T1000 (cell line): ENCODE measurements at regions not wholly inside any gene's neighbourhood (a gene's known extent, or its start where the extent isn't known, plus 50 kb on each side); places are given as distances from the start of the nearest gene placed in this dataset.
"Not testable (repeated sequence)": the region's sequence is repeated elsewhere in the genome, so short reads cannot be mapped to it uniquely, and the experiment has no call there.

Experiments used
- DNase-seq: peaks from one replicate; lab custom pipeline; 2025; ENCODE audit warnings: mixed read lengths; lab: John Stamatoyannopoulos, UW

GRCh38 chr7:82624965-82625364 lies 181.4 kb upstream of the CACNA2D1 start:
- DNase-seq, result no peak

DNA sequence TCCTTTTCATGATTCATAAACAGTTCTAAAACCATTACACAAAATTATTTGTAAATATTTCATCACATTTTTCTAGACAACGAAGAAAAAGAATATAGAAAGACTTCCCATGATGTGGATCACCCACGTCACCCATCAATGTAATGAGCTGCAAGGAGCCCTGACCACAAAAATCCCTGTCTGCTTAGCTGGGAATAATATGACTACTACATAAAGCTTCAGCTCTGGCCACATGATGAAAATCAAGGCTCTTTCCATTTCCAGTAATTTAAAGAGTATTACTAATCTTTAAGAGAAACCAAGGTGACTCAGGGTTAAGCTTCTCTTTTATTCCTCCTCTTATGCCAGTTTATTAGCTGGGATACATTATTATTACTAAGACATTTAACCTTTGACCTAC lies 180.8 kb upstream of the CACNA2D1 start:
- DNase-seq, result peak; percentile 26

GRCh38 chr7:82623812-82624211 lies 180.2 kb upstream of the CACNA2D1 start:
- DNase-seq, result no peak

GRCh38 chr7:82617156-82617555 lies 173.6 kb upstream of the CACNA2D1 start:
- DNase-seq, result no peak

DNA sequence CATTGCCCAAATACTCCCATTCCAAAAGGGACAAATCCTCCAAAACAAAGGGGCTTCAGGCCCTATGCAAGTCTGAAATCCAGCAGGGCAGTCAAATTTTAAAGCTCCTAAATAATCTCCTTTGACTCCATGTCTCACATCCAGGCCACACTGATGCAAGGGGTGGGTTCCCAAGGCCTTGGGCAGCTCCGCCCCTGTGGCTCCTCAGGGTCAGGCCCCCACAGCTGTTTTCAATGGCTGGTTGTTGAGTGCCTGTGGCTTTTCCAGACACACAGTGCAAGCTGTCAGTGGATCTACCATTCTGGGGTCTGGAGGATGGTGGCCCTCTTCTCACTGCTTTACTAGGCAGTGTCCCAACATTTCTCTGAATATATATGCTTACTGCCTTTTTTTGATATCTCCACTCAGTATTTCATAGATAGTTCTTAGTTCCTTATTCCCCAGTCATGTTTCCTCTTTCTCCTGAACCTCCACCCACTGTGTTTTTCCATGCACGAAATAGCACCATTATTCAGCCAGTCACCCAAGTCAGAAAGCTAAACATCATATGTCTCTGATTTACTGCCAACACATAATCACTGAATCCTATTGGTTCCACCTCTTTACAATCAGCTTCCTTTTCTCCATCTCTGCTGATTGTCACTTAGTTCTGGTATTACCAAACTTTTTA lies 172.6 kb upstream of the CACNA2D1 start:
- DNase-seq, result no peak

- no peak for DNase-seq
Measured at GRCh38 chr7:82615527-82615926, 171.9 kb upstream of the CACNA2D1 start.

GRCh38 chr7:82609746-82610145 lies 166.2 kb upstream of the CACNA2D1 start:
- no peak for DNase-seq

DNA sequence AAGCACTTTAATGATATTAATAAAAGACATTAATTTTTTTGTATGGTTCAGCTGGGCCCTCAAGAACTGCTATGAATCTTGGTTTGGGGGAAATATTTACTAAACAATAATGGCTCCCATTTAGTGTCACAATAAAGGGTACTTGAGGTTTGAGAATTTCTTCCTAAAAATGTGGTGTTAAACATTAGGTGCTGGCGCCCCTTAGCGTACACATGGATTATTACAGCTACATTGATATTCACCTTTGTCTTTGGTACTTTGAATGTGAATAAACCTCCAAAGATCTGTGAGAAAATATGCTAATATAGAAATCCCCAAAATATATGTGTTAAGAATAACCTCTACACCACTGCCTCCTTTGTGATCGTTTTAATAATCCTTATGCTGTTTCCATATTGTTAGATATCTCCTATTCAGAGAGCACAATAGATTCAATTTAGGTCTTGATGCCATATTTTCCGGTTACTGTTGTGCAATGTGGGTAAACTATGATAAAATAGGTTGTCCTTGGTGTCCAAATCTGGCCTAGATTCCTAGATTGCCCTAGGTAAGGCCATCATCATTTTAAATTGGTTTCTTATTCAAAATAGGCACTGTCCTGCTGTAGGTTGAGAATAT lies 161.8 kb upstream of the CACNA2D1 start:
- DNase-seq, result no peak

GRCh38 chr7:82602066-82602465 lies 158.5 kb upstream of the CACNA2D1 start:
- no peak for DNase-seq

DNA sequence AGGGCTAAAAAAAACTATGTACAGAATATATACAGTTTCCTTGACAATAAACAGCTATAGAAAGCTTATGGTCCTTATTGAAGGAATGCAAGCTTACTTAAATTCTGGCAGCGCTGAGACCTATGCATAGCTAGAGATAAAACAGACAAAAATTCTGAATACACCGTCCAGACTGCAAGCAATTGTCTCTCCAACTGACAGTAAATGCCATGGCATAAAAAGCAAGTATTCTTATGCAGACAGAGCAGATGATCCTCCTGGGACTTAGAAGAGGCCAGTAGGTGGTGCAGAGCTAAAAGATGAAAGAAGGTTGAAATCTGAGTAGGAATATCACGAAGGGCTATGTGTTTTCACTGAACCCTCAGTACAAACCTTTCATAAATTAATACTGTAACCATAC lies 157.0 kb upstream of the CACNA2D1 start:
- DNase-seq, result no peak

DNA sequence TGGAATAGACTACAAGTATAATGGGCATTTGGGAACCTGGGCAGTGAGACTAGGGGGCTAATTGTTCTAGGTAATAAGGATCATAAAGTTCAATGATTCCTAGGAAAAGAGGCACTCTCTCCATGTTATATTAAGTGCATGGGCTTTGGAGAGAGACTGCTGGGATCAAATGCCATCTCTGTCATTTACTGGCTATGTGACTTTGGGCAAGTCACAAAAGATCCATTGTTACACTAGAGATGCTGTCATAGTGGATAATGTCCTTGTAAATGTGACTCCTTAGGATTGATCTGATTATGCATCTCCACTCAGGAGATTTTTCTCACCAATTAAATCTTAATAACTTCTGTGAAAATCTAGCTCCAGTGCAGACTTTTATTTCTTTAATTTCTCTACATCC lies 156.3 kb upstream of the CACNA2D1 start:
- DNase-seq, result no peak

DNA sequence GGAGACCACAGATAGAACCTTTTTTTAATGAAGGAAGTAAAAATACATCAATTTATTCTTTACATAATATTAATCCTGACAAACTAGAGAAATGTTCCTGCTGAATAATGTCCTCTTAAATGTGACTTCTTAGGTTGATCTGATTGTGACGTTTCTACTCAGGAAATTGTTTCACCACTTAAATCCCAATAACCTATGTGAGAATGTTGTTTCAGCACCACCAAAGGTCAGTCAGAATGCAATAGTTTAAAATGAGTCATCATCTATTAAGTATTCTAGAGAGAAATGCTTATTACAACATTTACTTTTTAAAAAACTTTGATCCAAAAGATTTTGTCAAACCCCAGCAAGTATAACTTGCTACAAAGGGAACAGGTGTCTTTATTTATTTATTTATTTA lies 155.4 kb upstream of the CACNA2D1 start:
- no peak for DNase-seq

DNA sequence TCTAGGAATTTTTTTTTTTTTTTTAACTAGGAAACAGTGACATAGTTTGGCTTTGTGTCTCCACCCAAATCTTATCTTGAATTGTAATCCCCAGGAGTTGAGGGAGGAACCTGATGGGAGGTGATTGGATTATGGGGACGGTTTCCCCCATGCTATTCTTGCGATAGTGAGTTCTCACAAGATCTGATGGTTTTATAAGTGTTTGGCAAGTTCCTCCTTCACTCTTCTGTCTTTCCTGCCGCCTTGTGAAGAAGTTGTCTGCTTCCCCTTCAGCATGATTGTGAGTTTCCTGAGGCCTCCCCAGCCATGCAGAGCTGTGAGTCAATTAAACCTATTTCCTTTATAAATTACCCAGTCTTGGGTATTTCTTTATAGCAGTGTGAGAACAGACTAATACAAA lies 152.2 kb upstream of the CACNA2D1 start:
- not testable (repeated sequence) for DNase-seq

GRCh38 chr7:82595176-82595575 lies 151.6 kb upstream of the CACNA2D1 start:
- DNase-seq, result no peak

DNA sequence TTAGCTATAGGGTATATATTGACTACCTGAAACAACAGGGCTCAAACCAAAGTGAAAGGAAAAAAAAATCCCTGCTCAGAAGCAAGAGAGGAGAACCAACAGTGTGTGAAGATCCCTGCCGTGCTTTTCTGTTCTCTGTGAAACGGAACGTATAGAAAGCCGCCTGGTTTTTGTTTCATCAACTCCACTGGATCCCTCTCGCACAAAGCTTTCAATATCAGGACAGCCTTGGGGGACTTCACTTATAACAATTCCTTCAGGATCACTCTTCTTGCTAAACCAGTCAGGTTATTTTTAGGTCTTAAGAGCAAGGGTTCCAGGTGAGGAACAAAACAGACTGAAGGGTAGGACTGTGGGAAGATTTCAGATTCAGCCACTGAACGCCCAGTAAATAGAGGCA lies 151.1 kb upstream of the CACNA2D1 start:
- DNase-seq, result no peak

- no peak for DNase-seq
Measured at GRCh38 chr7:82593780-82594179, 150.2 kb upstream of the CACNA2D1 start.

- DNase-seq, result no peak
Measured at GRCh38 chr7:82592416-82592815, 148.8 kb upstream of the CACNA2D1 start.

GRCh38 chr7:82579047-82579446 lies 135.5 kb upstream of the CACNA2D1 start:
- no peak for DNase-seq

- no peak for DNase-seq
Measured at GRCh38 chr7:82578430-82578829, 134.9 kb upstream of the CACNA2D1 start.

DNA sequence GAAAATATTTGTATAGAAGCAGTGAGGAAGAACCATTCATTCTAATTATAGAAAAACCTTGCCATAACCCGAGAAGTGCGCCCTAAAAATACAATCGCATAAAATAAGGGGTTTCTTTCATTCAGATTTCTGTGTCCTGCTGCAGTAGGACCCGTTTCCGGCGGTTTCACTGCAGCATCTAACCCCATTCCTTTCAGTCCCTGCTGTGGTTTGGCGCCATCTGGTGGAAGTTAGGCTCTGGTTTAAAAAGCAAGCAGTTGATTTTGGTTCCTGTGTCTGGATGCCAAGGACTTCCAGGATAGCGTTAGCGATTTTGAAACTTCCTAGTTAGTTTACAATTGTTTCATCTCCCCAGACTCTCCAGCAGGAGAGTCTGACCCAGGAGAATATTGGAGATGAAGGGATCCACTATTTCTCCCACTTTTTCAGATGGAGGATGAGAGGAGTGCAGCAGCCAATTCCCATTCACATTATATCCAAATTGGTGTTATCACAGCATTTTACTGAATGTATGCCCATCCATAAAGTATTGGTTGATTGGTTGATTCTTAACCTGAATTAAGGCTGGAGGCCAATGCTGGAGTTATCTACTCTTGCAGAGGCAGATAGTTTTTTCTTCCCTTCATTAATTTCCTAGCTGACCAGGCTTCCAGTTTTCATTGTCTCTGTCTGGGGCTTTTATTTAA lies 128.8 kb upstream of the CACNA2D1 start:
- peak; percentile 67 for DNase-seq

DNA sequence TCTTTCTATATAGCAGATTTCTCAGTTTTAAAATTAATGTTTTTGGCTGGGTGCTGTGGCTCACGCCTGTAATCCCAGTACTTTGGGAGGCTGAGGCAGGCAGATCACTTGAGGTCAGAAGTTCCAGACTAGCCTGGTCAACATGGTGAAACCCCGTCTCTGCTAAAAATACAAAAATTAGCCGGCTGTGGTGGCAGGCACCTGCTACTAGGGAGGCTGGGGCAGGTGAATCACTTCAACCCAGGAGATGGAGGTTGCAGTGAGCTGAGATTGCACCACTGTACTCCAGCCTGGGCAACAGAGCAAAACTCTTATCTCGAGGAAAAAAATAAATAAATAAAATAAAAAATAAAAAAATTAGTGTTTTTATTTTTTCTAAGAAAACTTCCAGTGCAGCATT lies 127.5 kb upstream of the CACNA2D1 start:
- DNase-seq, result not testable (repeated sequence)

GRCh38 chr7:82567841-82568240 lies 124.3 kb upstream of the CACNA2D1 start:
- DNase-seq, result no peak

GRCh38 chr7:82567356-82567755 lies 123.8 kb upstream of the CACNA2D1 start:
- no peak for DNase-seq
